ENCODE measurements at regions not wholly inside any gene's neighbourhood (a gene's known extent, or its start where the extent isn't known, plus 50 kb on each side); places are given as distances from the start of the nearest gene placed in this dataset.

DNA sequence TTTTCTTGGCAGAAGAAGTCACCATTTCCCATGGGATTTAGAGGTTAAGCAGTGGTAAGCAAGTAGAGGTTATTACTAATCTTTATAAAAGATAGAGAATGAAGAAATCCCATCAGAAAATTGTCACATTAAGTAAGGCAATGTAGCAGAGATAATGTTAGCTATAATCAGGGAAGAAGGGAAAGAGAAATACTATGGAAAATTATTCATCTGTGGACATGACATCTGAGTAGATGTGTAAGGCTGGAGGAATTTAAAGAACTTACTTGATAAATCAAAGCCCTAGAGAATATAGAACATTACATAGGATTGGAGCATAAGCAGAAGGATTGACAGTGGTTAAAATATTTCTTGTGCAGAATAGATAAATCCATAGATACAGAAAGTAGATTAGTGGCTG is 553.1 kb upstream of the CBLB start:
- TF ChIP-seq, protein P1, sequence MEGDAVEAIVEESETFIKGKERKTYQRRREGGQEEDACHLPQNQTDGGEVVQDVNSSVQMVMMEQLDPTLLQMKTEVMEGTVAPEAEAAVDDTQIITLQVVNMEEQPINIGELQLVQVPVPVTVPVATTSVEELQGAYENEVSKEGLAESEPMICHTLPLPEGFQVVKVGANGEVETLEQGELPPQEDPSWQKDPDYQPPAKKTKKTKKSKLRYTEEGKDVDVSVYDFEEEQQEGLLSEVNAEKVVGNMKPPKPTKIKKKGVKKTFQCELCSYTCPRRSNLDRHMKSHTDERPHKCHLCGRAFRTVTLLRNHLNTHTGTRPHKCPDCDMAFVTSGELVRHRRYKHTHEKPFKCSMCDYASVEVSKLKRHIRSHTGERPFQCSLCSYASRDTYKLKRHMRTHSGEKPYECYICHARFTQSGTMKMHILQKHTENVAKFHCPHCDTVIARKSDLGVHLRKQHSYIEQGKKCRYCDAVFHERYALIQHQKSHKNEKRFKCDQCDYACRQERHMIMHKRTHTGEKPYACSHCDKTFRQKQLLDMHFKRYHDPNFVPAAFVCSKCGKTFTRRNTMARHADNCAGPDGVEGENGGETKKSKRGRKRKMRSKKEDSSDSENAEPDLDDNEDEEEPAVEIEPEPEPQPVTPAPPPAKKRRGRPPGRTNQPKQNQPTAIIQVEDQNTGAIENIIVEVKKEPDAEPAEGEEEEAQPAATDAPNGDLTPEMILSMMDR (IDR thresholded peaks at IDR 0.05): no peak
- Histone ChIP-seq H3K27ac (no peak overlapping the region), H3K4me3 (no peak overlapping the region)
- DNase-seq (ENCODE audit: low spot score): no peak

DNA sequence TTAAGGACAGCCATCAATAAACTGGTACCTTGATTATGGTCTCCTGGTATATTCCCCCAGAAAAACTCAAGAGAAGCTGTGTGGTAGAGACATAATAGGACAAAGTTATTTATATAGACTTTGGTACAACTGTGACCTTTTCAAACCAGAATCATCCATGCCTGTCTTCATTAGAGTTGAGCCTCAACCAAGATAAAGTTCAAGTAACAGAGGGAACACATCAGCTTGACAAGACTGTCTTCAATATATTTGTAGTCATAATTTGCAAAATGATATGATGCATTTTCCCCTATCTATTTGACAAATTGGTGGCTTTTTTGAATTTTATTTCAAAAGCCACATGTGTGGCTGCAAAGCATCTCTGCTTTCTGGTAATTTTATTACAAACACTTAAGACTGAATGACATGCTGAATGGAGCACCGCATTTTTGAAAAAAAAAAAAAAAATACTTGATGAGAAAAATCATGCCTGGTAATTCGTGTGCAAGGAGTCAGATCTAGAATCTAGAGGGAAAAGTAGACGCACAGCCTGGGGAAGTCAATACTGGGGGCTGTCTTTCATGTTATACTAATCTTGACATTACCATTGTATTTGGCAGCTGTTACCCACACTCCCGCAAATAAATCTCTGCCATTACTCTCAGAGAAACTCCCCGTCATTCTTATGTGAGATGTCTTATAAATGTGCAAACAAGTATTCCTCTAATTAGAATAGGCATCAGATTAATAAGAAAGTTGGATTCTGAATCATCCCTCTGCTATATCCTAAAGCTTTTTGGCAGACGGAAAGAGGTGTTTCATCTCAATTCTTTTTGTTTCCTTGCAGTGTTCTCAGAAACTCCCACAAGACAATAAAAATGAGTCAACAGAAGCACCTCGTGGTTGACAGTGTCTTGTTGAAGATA is 554.8 kb upstream of the CBLB start:
- TF ChIP-seq, protein P1 (IDR thresholded peaks at IDR 0.05): no peak
- H3K27ac ChIP-seq: no peak overlapping the region
- no peak overlapping the region for H3K4me3 ChIP-seq
- DNase-seq (ENCODE audit: low spot score): no peak

DNA sequence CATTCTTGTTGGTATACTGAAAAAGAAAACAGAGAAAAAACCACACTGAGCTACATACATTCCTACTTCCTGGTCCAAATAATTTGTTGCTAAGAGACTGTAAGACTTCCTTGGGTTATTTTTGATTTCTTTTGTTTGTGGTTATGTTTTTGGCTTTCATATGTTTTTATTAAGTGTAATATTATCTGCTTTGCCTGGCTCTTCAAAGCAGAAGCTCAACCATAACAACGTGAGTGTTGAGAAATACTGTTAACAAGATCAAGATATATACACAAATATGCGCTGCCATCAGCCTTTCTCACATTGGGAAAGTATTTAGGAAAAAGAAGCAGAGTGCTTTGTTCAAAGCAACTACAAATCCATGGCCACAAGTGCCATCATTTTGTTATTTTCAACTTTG is 556.2 kb upstream of the CBLB start:
- TF ChIP-seq, protein P1 (IDR thresholded peaks at IDR 0.05): no peak
- no peak overlapping the region for H3K4me3 ChIP-seq
- DNase-seq (ENCODE audit: low spot score): no peak
- H3K27ac ChIP-seq: no peak overlapping the region

DNA sequence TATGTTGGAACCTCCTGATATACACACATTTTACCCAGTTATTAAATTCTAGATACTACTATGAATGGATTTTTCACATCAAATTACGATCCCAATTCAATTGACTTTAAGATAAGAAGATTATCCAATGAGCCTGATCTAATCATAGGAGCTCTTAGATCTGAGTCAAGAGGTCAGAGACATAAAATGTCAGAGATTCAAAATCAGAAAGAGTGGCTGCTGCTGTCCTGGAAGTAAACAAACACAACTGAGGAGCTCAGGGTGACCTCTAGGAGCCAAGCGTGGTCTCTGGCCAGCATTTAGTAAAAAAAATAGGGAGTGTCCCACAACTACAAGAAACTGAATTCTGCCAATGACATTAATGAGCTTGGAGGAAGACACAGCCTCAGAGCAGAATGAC is 557.1 kb upstream of the CBLB start:
- Histone ChIP-seq H3K4me3 (no peak overlapping the region), H3K27ac (no peak overlapping the region)
- TF ChIP-seq, protein P1 (IDR thresholded peaks at IDR 0.05): no peak
- DNase-seq (ENCODE audit: low spot score): no peak

DNA sequence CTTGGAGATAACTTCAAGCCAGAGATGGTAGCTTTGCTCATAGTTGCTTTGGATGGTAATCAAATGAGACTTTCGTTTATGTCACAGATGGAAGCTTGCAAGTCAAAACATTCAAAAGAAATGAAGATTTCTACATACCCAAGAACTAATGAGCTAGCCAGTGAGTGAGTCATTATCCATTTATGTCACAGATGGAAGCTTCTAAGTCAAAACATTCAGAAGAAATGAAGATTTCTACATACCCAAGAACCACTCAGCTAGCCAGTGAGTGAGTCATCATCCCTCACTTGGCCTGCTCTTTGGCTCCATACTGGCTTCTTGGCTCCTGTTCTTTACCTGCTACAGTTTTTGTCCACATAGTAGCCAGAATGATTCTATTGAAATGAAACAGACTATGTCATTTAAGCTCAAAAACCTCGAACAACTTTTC is 559.8 kb upstream of the CBLB start:
- Histone ChIP-seq H3K27ac (peak overlapping the region in 1 of 2 donors; percentile 23), H3K4me3 (no peak overlapping the region)
- no peak for DNase-seq (ENCODE audit: low spot score)
- TF ChIP-seq, protein P1 (IDR thresholded peaks at IDR 0.05): no peak

DNA sequence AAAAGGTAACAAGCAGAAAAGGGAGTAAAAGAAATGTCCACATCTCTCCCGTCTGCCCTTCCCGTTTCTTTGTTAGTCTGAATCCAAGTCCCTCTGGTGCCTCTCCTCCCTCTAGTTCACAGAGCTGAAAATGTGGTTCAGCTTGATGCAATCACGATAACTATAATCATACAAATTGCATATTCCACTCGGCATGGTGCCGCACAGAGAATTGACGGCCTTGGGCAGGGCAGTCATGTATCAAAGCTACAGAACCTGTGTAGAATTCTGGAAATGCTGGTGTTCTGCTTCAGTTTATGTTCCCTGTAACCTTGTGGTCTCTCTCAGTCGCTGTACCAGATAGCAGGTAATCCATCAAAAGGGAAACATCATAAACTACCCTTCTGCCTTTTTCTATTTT is 562.9 kb upstream of the CBLB start:
- Histone ChIP-seq H3K27ac (peak overlapping the region in 1 of 2 donors; percentile 20), H3K4me3 (no peak overlapping the region)
- TF ChIP-seq, protein P1 (IDR thresholded peaks at IDR 0.05): no peak

DNA sequence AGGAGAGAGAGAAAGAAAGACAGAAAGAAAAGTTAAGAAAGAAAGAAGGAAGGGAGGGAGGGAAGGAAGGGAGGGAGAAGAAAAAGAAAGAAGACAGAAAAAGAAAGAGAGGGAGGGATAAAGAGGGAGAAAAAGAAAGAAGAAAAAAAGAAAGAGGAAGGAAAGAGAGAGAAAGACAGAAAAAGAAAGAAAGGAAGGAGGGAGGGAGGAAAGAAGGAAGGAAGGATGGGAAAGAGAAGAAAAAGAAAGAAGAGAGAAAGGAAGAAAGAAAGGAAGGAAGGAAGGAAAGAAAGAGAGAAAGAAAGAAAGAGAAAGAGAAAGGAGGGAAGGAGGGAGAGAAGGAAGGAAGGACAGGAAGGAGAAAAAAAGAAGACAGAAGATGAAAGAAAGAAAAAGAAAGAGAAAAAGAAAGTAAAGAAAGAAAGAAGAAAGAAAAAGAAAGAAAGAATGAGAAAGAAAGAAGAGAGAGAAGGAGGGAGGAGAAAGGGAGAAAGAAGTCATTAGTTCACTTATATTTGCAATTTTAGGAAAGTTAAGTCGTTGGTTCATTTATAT is 567.2 kb upstream of the CBLB start:
- no peak overlapping the region for H3K27ac ChIP-seq
- no peak overlapping the region for H3K4me3 ChIP-seq
- TF ChIP-seq, protein P1 (IDR thresholded peaks at IDR 0.05): no peak
- no peak for DNase-seq (ENCODE audit: low spot score)

More for the DNA sequence above, 562.9 kb upstream of the CBLB start:
- DNase-seq (ENCODE audit: low spot score): no peak
